Mesenchymal stem cell (in vitro differentiated cells and primary cell): ENCODE measurements at regions not wholly inside any gene's neighbourhood (a gene's known extent, or its start where the extent isn't known, plus 50 kb on each side); places are given as distances from the start of the nearest gene placed in this dataset.
"Not testable (repeated sequence)": the region's sequence is repeated elsewhere in the genome, so short reads cannot be mapped to it uniquely, and the experiment has no call there.

Source experiments
- DNase-seq: peaks from one replicate; pipeline ENCODE4 v3.0.0-alpha.2; 2013
- H2AFZ ChIP-seq: one replicate; pipeline ENCODE4 v1.6.1; 2013; ENCODE audit warnings: low read depth, mild to moderate bottlenecking, control low read depth, inconsistent platforms, low read length, moderate library complexity
- H2AK5ac ChIP-seq: 2 replicates; pipeline ENCODE4 v1.6.1; 2013; ENCODE audit warnings: low read length, moderate library complexity, mild to moderate bottlenecking, inconsistent platforms; ENCODE audit not compliant: severe bottlenecking
- H2BK120ac ChIP-seq: one replicate; pipeline ENCODE4 v1.6.1; 2013; ENCODE audit warnings: low read depth, mild to moderate bottlenecking, inconsistent platforms, low read length, moderate library complexity
- H2BK12ac ChIP-seq, 2 experiments: one replicate each; pipeline ENCODE4 v1.6.1; 2013; ENCODE audit warnings: inconsistent platforms in 2 of 2, low read length in 2 of 2, mild to moderate bottlenecking in 2 of 2, moderate library complexity in 2 of 2, control low read depth in 1 of 2
- H2BK15ac ChIP-seq: one replicate; pipeline ENCODE4 v1.6.1; 2013; ENCODE audit warnings: mild to moderate bottlenecking, low read depth, inconsistent platforms; ENCODE audit not compliant: poor library complexity, severe bottlenecking
- H2BK5ac ChIP-seq: 2 replicates; pipeline ENCODE4 v1.6.1; 2013; ENCODE audit warnings: low read depth, mild to moderate bottlenecking, low read length, control low read depth, inconsistent platforms; ENCODE audit not compliant: poor library complexity, severe bottlenecking
- H3K14ac ChIP-seq, 2 experiments: one replicate each; pipeline ENCODE4 v1.6.1; 2013; ENCODE audit warnings: inconsistent platforms in 2 of 2, low read length in 2 of 2, control low read depth in 1 of 2, mild to moderate bottlenecking in 1 of 2, moderate library complexity in 1 of 2
- H3K18ac ChIP-seq, 2 experiments: one replicate each; pipeline ENCODE4 v1.6.1; 2013; ENCODE audit warnings: inconsistent platforms in 2 of 2, low read length in 2 of 2, control low read depth in 1 of 2, low read depth in 1 of 2, mild to moderate bottlenecking in 1 of 2
- H3K23ac ChIP-seq, 2 experiments: one replicate each; pipeline ENCODE4 v1.6.1; 2013; ENCODE audit warnings: inconsistent platforms in 2 of 2, low read length in 2 of 2, mild to moderate bottlenecking in 2 of 2, moderate library complexity in 2 of 2, control low read depth in 1 of 2
- H3K27ac ChIP-seq: 2 replicates; pipeline ENCODE4 v1.5.1; 2013; ENCODE audit warnings: mild to moderate bottlenecking, moderate library complexity, low read length, control low read depth, inconsistent platforms; ENCODE audit not compliant: poor library complexity, severe bottlenecking
- H3K27me3 ChIP-seq, 2 experiments: 2 replicates each; pipeline versions ENCODE4 v1.6.1 to v1.7.0; 2013; ENCODE audit warnings: low read length in 2 of 2, mild to moderate bottlenecking in 2 of 2, moderate library complexity in 2 of 2, control low read depth in 1 of 2, inconsistent platforms in 1 of 2; ENCODE audit not compliant: control insufficient read depth in 1 of 2, insufficient read depth in 1 of 2
- H3K36me3 ChIP-seq, 2 experiments: 2 replicates each; pipeline versions ENCODE4 v1.6.1 to v1.7.0; 2013; ENCODE audit warnings: low read length in 2 of 2, control low read depth in 1 of 2, inconsistent platforms in 1 of 2, low read depth in 1 of 2, mild to moderate bottlenecking in 1 of 2; ENCODE audit not compliant: insufficient read depth in 2 of 2, control insufficient read depth in 1 of 2
- H3K4ac ChIP-seq, 2 experiments: one replicate each; pipeline ENCODE4 v1.6.1; 2013; ENCODE audit warnings: inconsistent platforms in 2 of 2, low read length in 2 of 2, mild to moderate bottlenecking in 2 of 2, moderate library complexity in 2 of 2, control low read depth in 1 of 2, low read depth in 1 of 2
- H3K4me1 ChIP-seq: 2 replicates; pipeline ENCODE4 v1.6.1; 2013; ENCODE audit warnings: low read depth, low read length, control low read depth; ENCODE audit not compliant: control insufficient read depth, insufficient read depth
- H3K4me2 ChIP-seq: 2 replicates; pipeline ENCODE4 v1.6.1; 2013; ENCODE audit warnings: low read length, mild to moderate bottlenecking, inconsistent platforms; ENCODE audit not compliant: poor library complexity, severe bottlenecking
- H3K4me3 ChIP-seq, 2 experiments: 2 replicates each; pipeline versions ENCODE4 v1.5.1 to v1.7.0; 2013; ENCODE audit warnings: low read length in 2 of 2, mild to moderate bottlenecking in 2 of 2, control low read depth in 1 of 2, low read depth in 1 of 2; ENCODE audit not compliant: insufficient read depth in 1 of 2
- H3K79me1 ChIP-seq: replicated peaks from 2 replicates; pipeline ENCODE4 v1.6.1; 2013; ENCODE audit warnings: mild to moderate bottlenecking, control low read depth, low read length, inconsistent platforms; ENCODE audit not compliant: poor library complexity, severe bottlenecking
- H3K9ac ChIP-seq: 2 replicates; pipeline ENCODE4 v1.7.0; 2013; ENCODE audit warnings: mild to moderate bottlenecking, low read length, moderate library complexity
- H3K9me3 ChIP-seq: 2 replicates; pipeline ENCODE4 v1.7.0; 2013; ENCODE audit warnings: mild to moderate bottlenecking, low read length; ENCODE audit not compliant: control insufficient read depth
- H4K8ac ChIP-seq: one replicate; pipeline ENCODE4 v1.6.1; 2013; ENCODE audit warnings: inconsistent platforms, mild to moderate bottlenecking, low read length, moderate library complexity
- H4K91ac ChIP-seq: one replicate; pipeline ENCODE4 v1.6.1; 2013; ENCODE audit warnings: mild to moderate bottlenecking, low read length, inconsistent platforms
- WGBS: methylation state at CpG from one replicate; pipeline ENCODE4 v1.1.7; 2013; ENCODE audit warnings: mixed read lengths; 5-methylcytosine and 5-hydroxymethylcytosine counted together

DNA sequence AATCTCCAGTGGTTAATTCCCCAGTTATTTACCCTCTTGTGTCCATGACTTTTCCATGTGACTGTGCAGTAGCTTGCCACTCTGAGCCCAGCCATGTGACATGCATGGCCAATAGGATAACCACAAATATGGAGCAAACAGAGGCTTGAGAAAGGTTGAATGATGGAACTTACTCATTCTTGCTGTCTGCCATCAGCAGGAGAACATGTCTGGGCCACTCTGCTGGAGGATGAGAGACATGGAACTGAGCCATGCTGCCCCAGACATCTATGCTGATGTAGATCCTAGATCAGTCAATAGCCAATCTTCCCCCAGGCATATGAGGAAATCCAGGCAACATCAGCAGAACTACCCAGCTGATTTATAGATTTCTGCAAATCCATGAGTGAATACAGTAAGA lies 992.3 kb upstream of the FANCL start:
- Histone ChIP-seq H3K9me3 (no peaks in the 10 kb centered on the region), H3K4ac (no peak overlapping the region), H3K9ac (no peak overlapping the region), H3K18ac (no peak overlapping the region), H2BK5ac (no peak overlapping the region), H2AFZ (no peak overlapping the region), H4K8ac (no peak overlapping the region), H2BK12ac (no peak overlapping the region), H3K4me2 (no peak overlapping the region), H3K36me3 (no peaks in the 10 kb centered on the region), H3K27me3 (no peaks in the 10 kb centered on the region), H3K79me1 (no peaks in the 10 kb centered on the region), H3K14ac (no peak overlapping the region), H2BK120ac (no peak overlapping the region), H3K27ac (no peak overlapping the region), H2BK15ac (no peak overlapping the region), H3K23ac (no peak overlapping the region), H3K4me1 (no peaks in the 10 kb centered on the region), H3K4me3 (no peak overlapping the region), H4K91ac (no peak overlapping the region), H2AK5ac (no peak overlapping the region)
- DNase-seq: no peak

GRCh38 chr2:59232394-59233165 lies 991.5 kb upstream of the FANCL start:
- Histone ChIP-seq H2BK15ac (no peak overlapping the region), H3K18ac (no peak overlapping the region), H2BK120ac (no peak overlapping the region), H3K27me3 (no peaks in the 10 kb centered on the region), H3K79me1 (no peaks in the 10 kb centered on the region), H3K27ac (no peak overlapping the region), H3K9ac (no peak overlapping the region), H2AK5ac (no peak overlapping the region), H3K4ac (no peak overlapping the region), H2BK5ac (no peak overlapping the region), H2AFZ (no peak overlapping the region), H3K14ac (no peak overlapping the region), H3K4me3 (no peak overlapping the region), H3K4me1 (no peaks in the 10 kb centered on the region), H3K9me3 (no peaks in the 10 kb centered on the region), H3K4me2 (no peak overlapping the region), H4K8ac (no peak overlapping the region), H3K36me3 (no peaks in the 10 kb centered on the region), H2BK12ac (no peak overlapping the region), H4K91ac (no peak overlapping the region), H3K23ac (no peak overlapping the region)
- 85% methylated on average over 8 of the region's 10 CpGs for WGBS
- DNase-seq: no peak

DNA sequence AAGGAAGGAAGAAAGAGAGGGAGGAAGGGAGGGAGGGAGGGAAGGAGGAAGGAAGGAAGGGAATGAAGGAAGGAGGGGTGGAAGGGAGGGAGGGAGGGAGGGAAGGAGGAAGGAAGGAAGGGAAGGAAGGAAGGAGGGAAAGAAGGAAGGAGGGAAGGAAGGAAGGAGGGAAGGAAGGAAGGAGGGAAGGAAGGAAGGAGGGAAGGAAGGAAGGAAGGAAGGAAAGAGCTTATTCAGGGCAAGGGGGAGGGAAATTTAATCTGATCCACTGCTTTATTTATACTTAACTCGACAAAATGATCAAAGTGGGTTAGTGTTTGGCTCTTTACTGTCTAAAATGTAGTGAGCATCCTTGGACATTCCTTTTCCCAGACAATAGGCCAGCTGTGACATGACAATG lies 985.2 kb upstream of the FANCL start:
- H2BK5ac ChIP-seq, DNase-seq, H2BK15ac ChIP-seq, H3K27me3 ChIP-seq, H2AK5ac ChIP-seq, H2BK120ac ChIP-seq, H3K14ac ChIP-seq, H3K4me3 ChIP-seq, H3K36me3 ChIP-seq, H3K79me1 ChIP-seq, H3K4me1 ChIP-seq, H4K91ac ChIP-seq, H2AFZ ChIP-seq, H3K23ac ChIP-seq, H3K9me3 ChIP-seq, H2BK12ac ChIP-seq, H3K4me2 ChIP-seq, H3K4ac ChIP-seq, H3K9ac ChIP-seq, H4K8ac ChIP-seq, H3K27ac ChIP-seq, H3K18ac ChIP-seq: not testable (repeated sequence)
- no CpG with 5 or more reads among the region's 1 CpG for WGBS

GRCh38 chr2:59223742-59224141 lies 982.6 kb upstream of the FANCL start:
- no peak overlapping the region for H4K91ac ChIP-seq
- no peak overlapping the region for H2BK120ac ChIP-seq
- no peak overlapping the region for H2AK5ac ChIP-seq
- H3K4ac ChIP-seq: no peak overlapping the region
- no peak overlapping the region for H3K9ac ChIP-seq
- H2BK5ac ChIP-seq: no peak overlapping the region
- H3K9me3 ChIP-seq: no peaks in the 10 kb centered on the region
- no peak overlapping the region for H3K4me3 ChIP-seq
- no peak overlapping the region for H4K8ac ChIP-seq
- no peak overlapping the region for H2BK15ac ChIP-seq
- no peaks in the 10 kb centered on the region for H3K36me3 ChIP-seq
- H3K18ac ChIP-seq: no peak overlapping the region
- H2AFZ ChIP-seq: no peak overlapping the region
- H2BK12ac ChIP-seq: no peak overlapping the region
- no peak for DNase-seq
- H3K4me2 ChIP-seq: no peak overlapping the region
- no peaks in the 10 kb centered on the region for H3K4me1 ChIP-seq
- H3K27ac ChIP-seq: no peak overlapping the region
- no peaks in the 10 kb centered on the region for H3K27me3 ChIP-seq
- no peak overlapping the region for H3K14ac ChIP-seq
- H3K23ac ChIP-seq: no peak overlapping the region
- no peaks in the 10 kb centered on the region for H3K79me1 ChIP-seq
